Activated CD4-positive, alpha-beta T cell treated with anti-CD3 and anti-CD28 coated beads for 1 hour (primary cell): ENCODE measurements at regions not wholly inside any gene's neighbourhood (a gene's known extent, or its start where the extent isn't known, plus 50 kb on each side); places are given as distances from the start of the nearest gene placed in this dataset.
"Not testable (repeated sequence)": the region's sequence is repeated elsewhere in the genome, so short reads cannot be mapped to it uniquely, and the experiment has no call there.

ENCODE experiments used
- DNase-seq: peaks from one replicate; pipeline ENCODE4 v3.0.0-alpha.2; 2020

DNA sequence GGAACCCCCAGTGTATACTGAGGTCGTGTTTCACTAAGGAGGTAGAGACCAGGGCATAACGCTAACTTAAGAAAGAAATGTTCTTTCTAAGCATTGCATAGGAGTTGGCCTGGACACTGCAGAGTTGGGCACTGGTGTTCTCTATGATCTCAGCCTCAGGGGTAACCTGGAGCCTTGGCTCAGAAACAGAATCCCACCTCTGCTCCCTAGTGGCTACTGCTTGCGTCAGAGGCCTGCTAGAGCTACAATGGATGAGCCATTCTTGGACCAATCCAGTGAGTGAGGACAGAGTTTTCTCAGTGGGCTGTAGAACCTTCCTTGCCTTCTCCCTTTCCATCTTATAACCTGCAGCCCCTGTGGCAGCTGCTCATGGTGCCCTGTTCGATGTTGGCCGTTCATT is 324.4 kb upstream of the CELF4 start:
- no peak for DNase-seq

DNA sequence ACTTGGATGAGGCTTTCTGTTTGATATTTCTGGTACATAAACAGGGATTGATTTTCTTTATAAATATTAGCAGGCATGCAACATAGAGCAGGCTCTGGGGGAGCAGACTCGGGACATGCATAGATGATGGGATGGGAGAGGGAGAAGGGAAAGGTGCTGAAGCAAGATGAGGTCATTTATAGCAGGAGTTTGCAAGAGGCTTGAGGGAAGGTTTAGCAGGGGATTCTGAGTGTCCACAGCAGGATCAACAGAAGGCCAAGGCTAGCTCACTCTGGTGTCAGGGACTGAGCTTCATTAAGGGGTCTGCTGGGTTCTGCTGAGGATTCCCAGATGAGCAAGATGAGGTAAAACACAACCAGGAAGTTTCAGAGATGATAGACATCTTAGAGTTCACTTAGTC is 309.1 kb upstream of the CELF4 start:
- no peak for DNase-seq

DNA sequence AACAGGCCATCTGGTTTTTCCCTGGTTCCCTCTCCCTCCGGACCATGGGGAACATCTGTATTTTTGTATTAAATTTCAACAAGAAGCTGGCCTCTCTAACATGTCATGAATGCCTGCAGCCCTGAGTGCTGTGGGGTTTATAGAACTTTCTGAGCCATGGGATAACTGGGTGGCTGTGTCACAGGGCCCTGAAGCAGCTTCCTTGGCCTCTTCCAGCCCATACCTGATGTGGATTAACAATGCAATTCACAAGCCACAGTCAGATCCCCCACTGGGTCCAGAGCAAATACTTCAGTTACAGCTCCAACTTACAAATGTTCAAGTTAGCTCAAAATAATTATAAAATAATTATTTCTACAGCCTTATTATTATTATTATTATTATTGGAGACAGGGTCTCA is 307.8 kb upstream of the CELF4 start:
- DNase-seq = no peak

DNA sequence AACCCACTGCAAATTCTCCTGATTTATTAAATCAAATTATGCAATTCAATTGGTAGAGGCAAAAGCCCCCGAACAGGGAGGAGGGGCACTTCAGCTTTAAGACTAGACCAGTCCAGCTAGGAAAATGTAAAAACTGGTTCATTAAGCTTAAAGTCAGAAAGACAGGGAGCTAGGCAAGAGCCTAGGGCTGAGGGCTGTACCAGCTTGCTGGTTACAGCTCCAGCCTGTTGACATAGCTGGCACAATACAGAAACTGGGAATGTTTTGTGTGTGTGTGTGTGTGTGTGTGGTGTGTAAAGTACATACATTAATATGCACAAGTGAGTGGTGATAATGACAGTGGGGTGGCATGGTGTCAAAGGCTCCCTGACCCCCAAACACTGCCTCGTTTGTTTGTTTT is 307.0 kb upstream of the CELF4 start:
- DNase-seq = no peak

DNA sequence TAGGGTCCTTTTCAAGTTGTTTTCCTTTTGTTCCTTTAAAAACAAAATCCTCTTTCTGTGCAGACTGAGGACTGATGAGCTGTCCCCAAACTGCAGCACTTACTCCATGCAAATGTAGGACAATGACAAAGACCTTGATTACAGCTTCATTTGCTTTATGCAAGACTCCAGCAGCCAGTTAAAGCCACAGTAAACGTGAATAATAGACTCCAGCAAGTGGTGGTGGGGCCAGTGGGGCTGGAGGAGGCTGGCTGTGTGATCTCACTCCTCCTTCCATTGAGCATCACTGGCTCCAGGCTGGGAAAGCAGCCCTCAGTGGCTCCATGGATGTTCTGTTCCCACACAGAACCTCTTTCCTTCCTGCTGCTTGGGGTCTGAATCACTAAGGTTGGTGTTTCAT is 306.0 kb upstream of the CELF4 start:
- no peak for DNase-seq

DNA sequence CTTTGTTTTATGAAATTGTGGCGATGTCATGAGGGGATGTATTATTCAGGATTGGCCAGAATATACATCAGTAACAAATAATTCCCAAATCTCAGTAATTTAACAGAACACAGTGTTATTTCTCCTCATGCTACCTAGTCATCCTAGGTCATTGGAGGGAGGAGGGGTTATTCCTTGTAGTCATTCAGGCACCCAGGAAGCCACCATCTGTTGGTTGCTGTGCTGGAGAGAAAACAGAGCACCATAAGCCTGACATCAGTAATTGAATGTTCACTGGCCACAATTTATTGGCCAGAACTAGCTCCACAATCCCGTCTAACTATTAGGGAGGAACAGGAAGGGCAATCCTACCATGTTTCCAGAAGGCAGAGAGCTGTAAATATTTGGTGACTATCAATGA is 303.5 kb upstream of the CELF4 start:
- no peak for DNase-seq

DNA sequence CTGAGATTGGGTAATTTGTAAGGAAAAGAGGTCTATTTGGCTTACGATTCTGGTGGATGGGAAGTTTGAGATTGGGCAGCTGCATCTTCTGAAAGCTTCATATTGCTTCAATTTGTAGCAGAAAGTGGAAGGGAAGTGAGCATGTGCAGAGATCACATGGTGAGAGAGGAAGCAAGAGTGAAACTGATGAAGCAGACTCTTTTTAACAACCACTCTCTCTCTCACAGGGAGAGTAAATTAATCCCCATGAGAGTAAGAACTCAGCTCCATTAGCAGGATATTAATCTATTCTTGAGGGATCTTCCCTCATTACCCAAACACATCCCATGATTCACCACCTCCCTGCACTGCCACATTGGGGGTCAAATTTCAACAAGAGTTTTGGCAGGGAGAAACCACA is 298.5 kb upstream of the CELF4 start:
- no peak for DNase-seq

DNA sequence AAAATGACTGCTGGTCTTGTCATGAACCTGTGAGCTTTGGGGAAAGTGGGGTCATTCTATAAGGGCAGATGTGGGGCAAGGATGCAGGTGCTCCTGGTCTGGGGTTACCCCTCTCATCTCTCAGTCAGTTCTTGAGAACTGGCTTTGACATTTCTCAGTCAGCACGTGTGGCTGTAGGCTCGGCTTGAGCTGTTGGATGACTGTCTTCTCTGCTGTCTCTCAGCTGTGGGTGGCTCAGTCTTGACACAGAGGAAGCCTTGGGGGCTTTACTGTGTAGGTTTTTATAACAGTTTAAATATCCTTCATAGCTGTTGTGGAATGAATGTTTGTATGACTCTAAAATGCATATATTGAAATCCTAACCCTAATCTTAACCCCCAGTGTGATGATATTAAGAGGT is 296.4 kb upstream of the CELF4 start:
- no peak for DNase-seq

DNA sequence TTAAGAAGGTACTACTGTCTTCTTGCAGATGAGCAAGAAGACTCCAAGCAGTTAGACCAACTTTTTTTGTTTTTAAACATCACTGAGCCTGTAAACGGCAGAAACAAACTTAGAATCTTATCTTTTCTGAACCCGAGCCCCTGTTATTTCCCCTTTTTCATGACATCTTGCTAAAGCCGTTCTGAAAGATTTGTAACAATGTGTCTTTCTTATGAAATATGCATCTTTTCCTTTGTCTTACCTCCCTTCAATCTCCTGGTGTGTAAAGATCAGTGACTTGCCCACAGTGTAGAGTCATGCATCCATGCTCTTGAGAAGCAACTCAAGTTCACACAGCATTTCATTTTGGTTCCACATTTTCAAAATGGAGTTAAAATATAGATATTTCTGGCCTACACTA is 288.8 kb upstream of the CELF4 start:
- no peak for DNase-seq

DNA sequence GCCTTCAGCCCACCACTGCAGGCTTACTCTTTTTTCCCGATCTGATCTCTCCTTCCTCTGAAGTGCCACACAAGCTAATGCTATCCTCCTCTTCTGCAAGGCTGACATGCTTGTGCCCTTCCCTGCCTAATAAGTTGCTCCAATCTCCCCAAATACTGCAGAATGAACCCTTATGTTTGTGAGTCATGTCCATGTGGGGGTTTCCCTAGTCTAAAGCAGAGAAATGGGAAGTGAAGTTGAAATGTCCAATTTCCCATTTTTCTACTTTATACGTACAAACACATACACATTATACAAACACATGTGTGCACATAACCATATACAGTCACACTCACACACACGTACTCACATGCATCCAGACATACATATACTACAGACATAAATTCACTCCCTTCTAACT is 288.1 kb upstream of the CELF4 start:
- no peak for DNase-seq

DNA sequence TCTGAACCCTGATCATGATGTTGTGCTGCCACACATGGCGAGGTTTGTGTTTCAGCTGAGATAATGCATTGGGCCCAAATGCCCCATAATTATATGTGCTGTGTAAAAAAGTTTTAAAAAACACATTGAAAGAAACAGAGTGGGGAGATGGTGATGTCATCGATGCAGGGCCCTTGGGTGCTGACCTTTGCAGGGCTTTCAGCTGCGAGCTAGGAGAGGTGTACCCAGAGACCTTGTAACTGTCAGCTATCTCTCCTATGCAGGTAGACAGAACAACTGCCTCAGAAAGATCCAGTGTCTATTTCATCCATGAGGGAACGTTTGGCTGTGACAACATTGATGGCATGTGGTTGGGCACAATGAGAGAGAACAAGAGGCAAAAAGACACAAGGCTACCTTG is 286.9 kb upstream of the CELF4 start:
- no peak for DNase-seq

DNA sequence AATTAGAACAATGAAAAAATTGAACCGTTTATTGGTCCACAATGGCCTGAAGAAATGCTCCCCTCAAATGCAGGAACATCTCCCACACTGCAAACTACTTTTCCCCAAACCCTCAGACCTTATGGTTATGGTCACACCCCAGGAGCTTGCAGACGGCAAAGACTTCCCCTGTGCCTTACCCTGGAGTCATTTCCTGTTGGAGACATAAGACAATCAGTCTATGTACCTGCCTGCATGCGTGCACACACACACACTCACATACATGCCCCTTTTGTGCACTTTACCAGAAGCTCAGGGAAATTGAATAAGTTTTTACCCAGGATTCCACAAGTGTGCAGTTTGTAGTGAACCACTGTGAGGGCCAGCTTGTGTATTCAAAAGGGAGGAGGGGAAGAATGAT is 281.9 kb upstream of the CELF4 start:
- DNase-seq = no peak

DNA sequence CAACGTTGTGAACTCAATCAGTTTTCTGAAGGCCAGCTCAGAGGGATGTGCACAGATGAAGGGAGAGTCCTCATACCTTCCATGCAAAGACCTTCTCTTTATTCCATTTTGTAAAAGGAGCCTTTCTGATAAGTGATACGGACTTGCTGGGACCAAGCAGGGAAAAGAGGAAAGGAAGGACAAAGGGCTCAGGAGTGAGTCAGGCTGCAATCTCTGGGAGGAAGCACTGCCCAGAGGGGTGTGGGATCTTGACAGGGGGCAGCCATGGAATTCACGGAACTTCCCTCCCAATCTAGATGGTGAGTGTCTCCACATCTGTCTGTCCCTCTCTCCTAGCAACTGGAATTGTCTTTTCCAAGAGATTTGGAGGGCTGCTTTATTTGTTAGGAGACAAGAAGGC is 281.4 kb upstream of the CELF4 start:
- no peak for DNase-seq

DNA sequence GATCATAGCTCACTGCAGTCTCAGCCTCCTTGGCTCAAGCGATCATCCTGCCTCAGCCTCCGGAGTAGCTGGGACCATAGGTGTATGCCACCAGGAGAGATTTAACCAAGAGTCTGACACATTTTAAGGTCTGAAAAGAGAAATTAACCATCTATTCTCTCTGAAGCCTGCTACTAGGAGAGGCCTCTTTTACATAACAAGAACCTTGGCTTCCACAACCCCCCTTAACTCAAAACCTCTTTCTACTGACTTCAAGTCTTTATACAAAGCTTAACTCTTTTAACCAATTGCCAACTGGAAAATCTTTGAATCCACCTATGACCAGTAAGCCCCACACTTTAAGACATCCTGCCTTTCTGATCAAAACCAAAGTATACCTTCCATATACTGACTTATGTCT is 279.9 kb upstream of the CELF4 start:
- no peak for DNase-seq

DNA sequence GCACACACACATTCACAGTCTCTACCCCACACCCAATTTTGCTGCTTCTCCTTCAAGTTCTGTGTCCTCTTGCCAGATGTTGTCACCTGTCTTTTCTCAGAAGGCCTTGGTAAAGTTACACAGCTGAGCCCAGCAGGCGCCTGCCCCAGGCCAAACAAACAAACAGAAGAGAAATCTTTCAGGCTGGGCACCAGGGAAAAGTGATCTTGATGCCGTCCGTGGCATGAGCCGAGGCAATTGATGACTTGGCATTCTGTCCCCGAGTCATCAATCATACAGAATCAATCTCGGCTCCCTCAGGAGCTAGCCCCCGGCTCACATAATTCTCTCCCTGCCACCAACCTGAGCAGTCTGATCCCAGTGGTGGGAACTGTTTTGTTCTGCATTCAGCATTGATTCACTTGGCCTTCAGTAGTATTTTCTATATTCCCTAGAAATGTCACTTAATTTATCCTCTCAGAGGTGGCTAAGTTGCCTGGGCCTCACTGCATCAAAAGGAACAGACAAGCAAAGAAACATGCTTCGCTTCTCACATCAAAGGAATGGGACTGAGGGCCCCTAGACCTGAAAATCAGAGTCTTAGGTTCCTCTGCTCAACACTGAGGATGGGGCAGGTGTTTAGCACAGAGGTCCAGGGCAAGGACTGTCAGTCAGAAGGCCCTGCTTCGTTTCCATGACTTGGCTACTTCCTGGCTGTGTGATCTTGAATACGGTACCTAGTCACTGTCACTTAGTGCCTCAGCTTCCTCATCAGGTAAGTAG is 278.8 kb upstream of the CELF4 start:
- DNase-seq = no peak

DNA sequence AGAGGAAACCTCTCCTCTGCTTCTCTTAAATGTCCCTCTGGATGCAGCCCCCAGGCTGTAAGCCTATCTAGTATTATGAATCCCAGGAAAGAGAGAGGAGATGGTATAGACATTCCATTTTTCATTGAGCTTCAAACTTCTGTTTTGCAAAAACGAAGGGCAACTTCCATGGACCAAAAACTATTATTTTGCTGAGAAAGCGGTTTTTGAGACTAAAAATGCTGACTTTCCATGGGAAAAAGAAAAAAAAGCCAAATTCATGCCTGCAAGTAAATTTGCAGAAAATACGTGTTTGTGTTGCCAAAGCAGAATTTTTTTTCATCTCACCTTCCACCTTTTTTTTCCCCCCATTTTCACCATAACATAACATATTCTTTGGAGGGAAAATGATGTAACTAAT is 272.5 kb upstream of the CELF4 start:
- DNase-seq = no peak

DNA sequence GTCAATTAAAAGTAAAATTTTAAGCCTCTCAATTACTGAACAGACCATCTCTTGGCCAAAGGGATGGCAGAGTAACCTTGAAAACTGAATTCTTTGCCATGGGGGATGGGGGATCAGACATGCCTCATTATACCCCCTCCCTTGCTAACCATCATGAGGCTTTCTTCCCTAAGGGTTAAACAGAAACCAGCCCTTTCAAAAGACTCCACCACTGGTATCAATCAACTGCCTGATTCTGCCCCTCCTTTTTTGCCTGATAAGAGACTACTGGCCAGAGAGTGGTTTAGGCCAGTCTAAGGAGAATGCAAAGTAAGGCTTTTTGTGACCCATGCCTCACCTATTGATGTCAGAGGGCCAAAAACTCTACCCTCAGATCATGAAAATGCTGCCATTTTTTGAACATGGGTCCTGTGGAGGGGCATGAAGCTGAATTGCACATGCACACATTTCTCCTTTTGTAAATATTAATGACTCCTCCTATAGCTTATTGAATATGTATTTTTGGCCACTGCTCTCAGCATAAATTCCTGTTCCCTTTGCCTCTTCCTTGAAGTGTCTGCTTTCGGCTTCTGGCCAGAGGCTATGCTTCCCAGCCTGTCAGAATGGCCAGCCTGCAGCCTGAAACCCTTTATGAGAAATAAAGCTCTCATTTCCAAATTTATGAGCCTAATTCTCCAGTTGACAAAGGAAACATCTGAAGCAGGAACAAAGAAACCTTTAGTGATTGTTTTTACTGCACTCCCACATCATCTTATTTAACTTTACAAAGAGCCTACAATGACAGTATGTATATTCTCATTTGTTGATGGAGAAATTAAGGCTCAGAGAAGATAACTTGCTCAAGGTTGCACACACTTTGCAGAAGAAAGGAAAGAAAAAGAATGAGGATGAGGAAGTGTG is 270.7 kb upstream of the CELF4 start:
- no peak for DNase-seq

DNA sequence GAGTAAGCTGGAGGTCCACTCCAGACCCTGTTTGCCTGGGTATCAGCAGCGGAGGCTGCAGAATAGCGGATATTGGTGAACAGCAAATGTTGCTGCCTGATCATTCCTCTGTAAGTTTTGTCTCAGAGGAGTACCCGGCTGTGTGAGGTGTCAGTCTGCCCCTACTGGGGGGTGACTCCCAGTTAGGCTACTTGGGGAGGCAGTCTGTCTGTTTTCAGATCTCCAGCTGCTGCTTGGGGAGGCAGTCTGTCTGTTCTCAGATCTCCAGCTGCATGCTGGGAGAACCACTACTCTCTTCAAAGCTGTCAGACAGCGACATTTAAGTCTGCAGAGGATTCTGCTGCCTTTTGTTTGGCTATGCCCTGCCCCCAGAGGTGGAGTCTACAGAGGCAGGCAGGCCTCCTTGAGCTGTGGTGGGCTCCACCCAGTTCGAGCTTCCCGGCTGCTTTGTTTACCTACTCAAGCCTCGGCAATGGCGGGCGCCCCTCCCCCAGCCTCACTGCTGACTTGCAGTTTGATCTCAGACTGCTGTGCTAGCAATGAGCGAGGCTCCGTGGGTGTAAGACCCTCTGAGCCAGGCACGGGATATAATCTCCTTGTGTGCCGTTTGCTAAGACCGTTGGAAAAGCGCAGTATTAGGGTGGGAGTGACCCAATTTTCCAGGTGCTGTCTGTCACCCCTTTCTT is 266.6 kb upstream of the CELF4 start:
- not testable (repeated sequence) for DNase-seq

DNA sequence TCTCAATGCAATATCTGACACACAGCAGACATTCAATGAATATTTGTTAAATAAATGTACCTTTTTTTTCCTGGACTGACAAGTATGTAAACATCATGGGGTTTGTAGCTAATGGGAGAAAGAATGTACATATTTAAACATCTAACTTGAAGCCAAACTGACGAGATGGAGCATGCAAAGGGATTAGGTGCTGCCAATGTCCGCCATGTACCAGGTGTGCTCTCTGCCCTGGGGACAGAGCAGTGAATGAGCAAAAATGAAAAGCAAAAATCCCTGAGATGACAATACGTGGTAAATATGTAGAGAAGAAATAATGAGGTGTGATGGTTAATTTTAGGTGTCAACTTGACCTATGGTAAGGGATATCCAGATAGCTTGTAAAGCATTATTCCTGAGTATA is 247.4 kb upstream of the CELF4 start:
- no peak for DNase-seq

DNA sequence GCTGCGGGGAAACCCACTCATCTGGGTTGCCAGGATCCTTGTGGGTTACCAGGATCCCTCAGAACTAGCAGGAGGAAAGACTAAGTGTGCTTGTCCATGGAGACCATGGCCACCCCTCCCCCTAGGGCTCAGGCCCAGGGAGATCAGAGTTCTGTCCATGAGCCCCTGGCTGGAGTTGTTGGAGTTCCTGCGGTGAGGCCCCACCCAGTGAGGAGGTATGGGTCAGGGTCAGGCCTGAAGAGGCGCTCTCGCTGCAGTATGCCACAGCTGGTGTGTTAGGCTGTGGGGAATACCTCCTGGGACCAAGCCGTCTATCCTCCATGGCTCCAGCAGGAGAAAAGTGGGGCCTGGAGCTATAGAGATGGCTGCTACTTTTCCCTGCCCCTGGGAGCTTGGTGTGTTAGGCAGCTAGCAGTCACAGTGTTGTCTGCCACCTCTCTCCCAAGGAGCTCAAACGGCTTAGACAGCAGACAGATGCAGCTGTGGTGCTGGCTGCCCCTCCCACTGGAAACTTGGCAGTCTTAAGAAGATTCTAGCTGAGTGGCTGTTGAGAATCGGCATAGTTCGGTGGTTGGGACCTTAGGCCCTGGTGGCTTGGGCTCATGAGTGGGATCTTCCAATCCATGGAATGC is 240.3 kb upstream of the CELF4 start:
- no peak for DNase-seq

DNA sequence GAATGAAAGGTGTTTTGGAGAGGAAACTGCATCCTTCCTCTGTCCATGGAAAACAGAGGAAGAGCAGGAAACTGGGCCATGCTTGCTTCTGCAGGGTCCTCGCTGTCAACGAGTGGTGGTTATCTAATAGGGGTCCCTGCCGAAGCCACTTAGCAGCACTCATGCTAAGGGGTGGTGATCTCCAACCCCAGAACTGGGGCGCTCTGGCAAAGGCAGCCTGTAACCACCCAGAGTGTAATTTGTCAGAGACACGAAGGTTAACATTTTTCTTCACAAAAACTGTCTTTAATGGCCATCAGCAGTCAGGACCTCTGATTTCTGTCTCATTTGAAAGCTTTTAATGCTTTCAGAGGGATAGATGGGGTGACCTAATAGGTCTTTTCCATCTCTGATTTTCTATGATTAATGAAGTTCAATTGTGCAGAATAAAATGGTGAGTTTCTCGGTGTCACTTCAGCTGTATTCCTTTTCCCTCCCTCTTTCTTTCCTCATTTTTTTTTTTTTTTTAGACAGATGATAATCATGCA is 231.3 kb upstream of the CELF4 start:
- DNase-seq = no peak

DNA sequence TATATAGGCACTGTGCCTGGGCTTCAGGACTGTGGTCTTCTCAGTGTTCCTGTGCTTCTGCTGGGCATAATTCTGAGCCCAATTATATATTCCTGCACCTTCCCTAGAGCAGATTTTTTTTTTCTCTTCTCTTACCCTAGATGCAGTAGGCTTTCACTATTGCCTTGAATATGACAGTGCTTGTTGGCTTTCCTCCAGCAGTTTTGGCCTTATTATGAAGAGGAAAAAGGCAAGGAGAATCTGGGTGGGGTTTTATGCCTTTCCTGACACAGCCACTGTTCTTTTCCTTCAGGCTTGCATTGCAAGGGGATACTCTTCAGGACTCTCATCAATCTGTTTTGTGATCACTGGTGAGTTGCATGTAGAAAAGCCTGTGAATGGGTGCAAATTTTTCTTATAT is 221.9 kb upstream of the CELF4 start:
- no peak for DNase-seq

DNA sequence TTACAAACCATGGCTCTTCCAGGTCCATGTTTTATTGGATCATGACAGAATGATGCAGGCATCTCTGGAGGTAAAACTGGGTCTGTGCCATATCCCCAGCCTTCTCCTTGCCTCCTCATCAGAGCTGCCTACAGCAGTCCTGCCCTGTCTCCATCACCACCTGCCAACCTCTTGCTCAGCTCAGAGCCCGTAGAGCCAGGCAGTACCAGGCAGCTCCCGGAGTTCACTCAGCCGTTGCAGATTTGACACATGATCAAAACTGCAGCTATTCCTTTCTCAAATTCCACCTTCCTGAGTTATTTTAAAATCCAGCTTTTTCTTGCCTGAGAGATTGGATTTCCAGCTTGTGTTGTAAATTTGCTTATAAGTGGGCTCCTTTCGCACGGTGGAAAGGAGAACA is 218.2 kb upstream of the CELF4 start:
- no peak for DNase-seq
